Spinal cord (tissue), 9 donors: ENCODE measurements at regions not wholly inside any gene's neighbourhood (a gene's known extent, or its start where the extent isn't known, plus 50 kb on each side); places are given as distances from the start of the nearest gene placed in this dataset.
"Not testable (repeated sequence)": the region's sequence is repeated elsewhere in the genome, so short reads cannot be mapped to it uniquely, and the experiment has no call there.

ENCODE experiments used
- DNase-seq, 6 donors: peaks; one replicate each; pipeline versions ENCODE4 v3.0.0 to v3.0.0-alpha.2; 2013 to 2015; ENCODE audit warnings: low spot score in 6 of 6, low read depth in 4 of 6
- H3K27ac ChIP-seq: one replicate; pipeline ENCODE4 v1.5.1; 2013; ENCODE audit warnings: low read depth, low read length, control low read depth
- H3K27me3 ChIP-seq: one replicate; pipeline ENCODE4 v1.6.1; 2013; ENCODE audit warnings: low read length; ENCODE audit not compliant: control insufficient read depth, insufficient read depth
- H3K36me3 ChIP-seq: one replicate; pipeline ENCODE4 v1.6.1; 2013; ENCODE audit warnings: low read length; ENCODE audit not compliant: control insufficient read depth, insufficient read depth
- H3K4me1 ChIP-seq: one replicate; pipeline ENCODE4 v1.6.1; 2013; ENCODE audit warnings: low read length; ENCODE audit not compliant: control insufficient read depth, insufficient read depth
- H3K4me3 ChIP-seq: one replicate; pipeline ENCODE4 v1.5.1; 2013; ENCODE audit warnings: low read depth, low read length, control low read depth
- H3K9me3 ChIP-seq: one replicate; pipeline ENCODE4 v1.6.1; 2013; ENCODE audit warnings: low read length; ENCODE audit not compliant: control insufficient read depth, insufficient read depth
- WGBS: methylation state at CpG from one replicate; pipeline ENCODE4 v1.1.5; 2013; ENCODE audit warnings: missing lambda C conversion rate; ENCODE audit not compliant: insufficient coverage; 5-methylcytosine and 5-hydroxymethylcytosine counted together
- donor health status: healthy.

DNA sequence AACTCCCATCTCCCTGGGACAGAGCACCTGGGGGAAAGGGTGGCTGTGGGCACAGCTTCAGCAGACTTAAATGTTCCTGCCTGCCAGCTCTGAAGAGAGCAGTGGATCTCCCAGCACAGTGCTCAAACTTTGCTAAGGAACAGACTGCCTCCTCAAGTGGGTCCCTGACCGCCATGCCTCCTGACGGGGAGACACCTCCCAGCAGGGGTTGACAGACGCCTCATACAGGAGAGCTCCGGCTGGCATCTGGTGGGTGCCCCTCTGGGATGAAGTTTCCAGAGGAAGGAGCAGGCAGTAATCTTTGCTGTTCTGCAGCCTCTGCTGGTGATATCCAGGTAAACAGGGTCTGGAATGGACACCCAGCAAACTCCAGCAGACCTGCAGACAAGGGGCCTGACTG is 206.9 kb upstream of the NUDT10 start:
- H3K4me3 ChIP-seq, H3K27ac ChIP-seq, H3K36me3 ChIP-seq, DNase-seq, H3K27me3 ChIP-seq, H3K9me3 ChIP-seq, H3K4me1 ChIP-seq: not testable (repeated sequence)
- 89% methylated on average over 4 of the region's 4 CpGs for WGBS

DNA sequence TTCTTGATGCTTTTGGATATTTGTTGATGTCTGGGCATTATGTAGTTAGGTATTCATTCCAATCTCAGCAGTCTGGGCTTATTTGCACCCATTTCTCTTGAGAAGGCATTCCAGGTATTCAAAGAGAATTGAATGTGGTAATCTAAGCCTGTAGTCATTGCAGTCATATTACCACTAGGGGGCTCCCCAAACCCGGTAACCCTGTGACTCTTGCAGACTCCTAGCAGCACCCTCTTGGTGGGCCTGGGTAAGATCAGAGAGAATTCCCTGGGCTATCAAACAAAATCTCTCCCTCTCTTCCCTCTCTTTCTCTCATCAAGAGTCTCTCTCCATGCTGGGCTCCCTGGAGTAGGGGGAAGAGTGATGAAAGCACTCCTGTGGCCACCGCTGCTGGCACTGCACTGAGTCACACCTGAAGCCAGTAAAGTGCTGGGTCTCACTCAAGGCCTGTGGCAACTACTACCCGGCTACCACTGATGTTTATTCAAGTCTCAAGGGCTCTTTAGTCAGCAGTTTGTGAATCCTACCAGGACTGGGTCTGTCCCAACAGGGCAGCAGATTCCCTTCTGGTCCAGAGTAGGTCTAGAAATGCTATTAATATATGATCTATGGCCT is 187.7 kb upstream of the NUDT10 start:
- no peaks in the 10 kb centered on the region for H3K36me3 ChIP-seq
- H3K4me1 ChIP-seq, result no peaks in the 10 kb centered on the region
- H3K27ac ChIP-seq, result no peak overlapping the region
- DNase-seq, result peak in 4 of 6 donors; percentile 0 to 66 (median 26)
- H3K9me3 ChIP-seq, result no peaks in the 10 kb centered on the region
- H3K4me3 ChIP-seq, result no peak overlapping the region
- H3K27me3 ChIP-seq, result no peaks in the 10 kb centered on the region
- 50% methylated on average over 2 of the region's 3 CpGs for WGBS

DNA sequence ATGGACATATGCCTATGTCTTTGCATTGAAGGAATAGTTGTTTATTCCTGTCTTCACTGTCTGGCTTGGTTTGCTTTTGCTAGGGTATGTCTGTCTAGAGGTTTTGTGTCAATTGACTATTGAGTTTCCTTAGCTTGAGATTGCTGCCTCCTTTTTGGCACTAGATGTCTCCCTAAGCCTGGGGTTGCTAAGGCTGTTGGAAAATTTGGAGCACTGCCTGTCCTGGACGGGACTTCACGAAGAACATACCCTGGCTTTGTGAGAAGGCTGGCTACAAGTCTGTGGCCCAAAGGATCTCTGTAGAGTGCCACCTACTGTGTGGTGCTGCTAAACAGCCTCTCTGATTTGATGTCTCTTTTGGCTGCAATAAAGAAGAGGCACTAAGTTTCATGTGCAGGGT is 183.8 kb upstream of the NUDT10 start:
- Histone ChIP-seq H3K4me1 (no peaks in the 10 kb centered on the region), H3K27ac (no peak overlapping the region), H3K4me3 (no peak overlapping the region), H3K36me3 (no peaks in the 10 kb centered on the region), H3K9me3 (no peaks in the 10 kb centered on the region), H3K27me3 (no peaks in the 10 kb centered on the region)
- WGBS, result 21% methylated on average over 2 of the region's 2 CpGs
- peak in 4 of 6 donors; percentile 15 to 72 (median 40) for DNase-seq

DNA sequence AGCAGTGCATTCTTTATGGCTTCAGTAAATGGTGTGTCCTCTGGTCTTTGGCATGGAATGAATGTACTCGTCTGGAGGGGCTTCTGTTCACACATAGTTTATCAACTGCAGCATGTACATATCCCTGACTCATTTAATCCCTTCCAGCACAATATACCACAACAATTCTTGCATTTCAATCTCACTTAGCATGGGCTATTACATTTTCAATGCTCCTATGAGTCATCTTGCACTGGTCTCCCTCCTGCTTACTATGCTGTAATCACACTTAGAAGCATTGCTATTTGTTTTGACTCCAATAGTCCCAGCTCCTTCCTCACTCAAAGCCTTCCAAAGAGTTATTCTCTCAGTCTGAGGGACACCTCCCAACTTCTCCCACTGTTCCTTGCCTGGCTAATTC is 180.9 kb upstream of the NUDT10 start:
- WGBS, result 63% methylated on average over 1 of the region's 1 CpG
- Histone ChIP-seq H3K4me3 (no peak overlapping the region), H3K36me3 (no peaks in the 10 kb centered on the region), H3K27me3 (no peaks in the 10 kb centered on the region), H3K9me3 (no peaks in the 10 kb centered on the region), H3K27ac (no peak overlapping the region), H3K4me1 (no peaks in the 10 kb centered on the region)
- DNase-seq, result no peak

DNA sequence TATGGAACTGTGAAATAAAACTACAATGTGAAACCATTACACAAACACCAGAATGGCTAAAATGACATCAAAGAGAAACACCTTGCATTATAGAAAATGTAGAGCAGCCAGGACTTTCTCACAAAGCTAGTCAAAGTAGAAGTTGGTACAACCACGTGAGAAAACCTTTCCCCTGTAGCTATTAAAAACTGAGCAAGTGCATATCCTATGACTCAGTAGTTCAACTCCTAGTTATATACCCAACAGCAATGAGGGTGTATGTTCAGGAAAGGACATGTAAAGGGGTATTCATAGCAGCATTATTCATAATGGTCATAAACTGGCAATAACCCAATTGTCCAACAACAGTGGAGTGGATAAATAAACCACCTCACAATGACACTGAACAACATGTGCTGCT is 177.5 kb upstream of the NUDT10 start:
- no peak for DNase-seq
- no CpG with 5 or more reads among the region's 1 CpG for WGBS
- H3K4me1 ChIP-seq, result no peaks in the 10 kb centered on the region
- H3K36me3 ChIP-seq, result no peaks in the 10 kb centered on the region
- H3K4me3 ChIP-seq, result no peak overlapping the region
- no peaks in the 10 kb centered on the region for H3K27me3 ChIP-seq
- no peaks in the 10 kb centered on the region for H3K9me3 ChIP-seq
- H3K27ac ChIP-seq, result no peak overlapping the region

DNA sequence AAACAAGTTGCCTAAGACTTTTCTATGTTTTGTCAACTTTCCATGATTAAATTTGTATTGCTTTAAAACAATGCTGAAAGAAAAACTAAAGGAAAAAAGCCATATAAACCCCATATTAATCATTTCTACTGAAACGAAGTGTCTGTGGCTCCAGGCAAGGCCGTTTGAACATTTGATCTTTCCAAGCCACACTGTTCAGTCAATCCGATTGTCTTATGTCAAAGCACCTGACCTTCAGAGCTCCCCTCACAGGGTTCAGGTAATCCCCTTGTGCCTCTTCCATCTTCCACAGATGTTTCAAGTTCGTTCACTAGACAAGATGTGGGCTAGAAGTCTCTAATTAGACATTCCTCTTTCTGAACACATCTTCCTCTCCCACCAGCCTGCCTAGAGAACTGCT is 177.1 kb upstream of the NUDT10 start:
- Histone ChIP-seq H3K27ac (no peak overlapping the region), H3K36me3 (no peaks in the 10 kb centered on the region), H3K9me3 (no peaks in the 10 kb centered on the region), H3K27me3 (no peaks in the 10 kb centered on the region), H3K4me3 (no peak overlapping the region), H3K4me1 (no peaks in the 10 kb centered on the region)
- 44% methylated on average over 4 of the region's 4 CpGs for WGBS
- no peak for DNase-seq

DNA sequence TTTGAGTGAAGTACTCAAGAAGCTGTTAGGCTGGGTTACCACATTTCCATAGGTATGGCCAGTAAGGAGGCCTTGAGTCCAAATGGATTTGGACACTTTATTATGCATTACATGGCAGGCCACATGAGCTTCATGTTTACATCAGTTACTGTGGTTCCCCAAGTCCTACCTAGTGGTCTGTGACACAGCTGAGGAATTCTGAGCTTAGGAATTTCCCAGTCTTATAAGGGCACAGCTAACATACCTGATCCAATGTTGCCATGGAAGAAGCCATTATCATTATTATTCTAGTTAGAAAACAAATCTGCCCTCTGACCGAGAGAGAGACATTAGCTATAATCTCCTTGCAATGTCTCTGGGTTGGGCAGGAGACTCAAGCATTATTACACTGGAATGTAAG is 174.4 kb upstream of the NUDT10 start:
- H3K27me3 ChIP-seq, result no peaks in the 10 kb centered on the region
- H3K4me3 ChIP-seq, result no peak overlapping the region
- H3K9me3 ChIP-seq, result no peaks in the 10 kb centered on the region
- no peak for DNase-seq
- H3K4me1 ChIP-seq, result no peaks in the 10 kb centered on the region
- no CpG with 5 or more reads among the region's 1 CpG for WGBS
- H3K36me3 ChIP-seq, result no peaks in the 10 kb centered on the region
- H3K27ac ChIP-seq, result no peak overlapping the region

DNA sequence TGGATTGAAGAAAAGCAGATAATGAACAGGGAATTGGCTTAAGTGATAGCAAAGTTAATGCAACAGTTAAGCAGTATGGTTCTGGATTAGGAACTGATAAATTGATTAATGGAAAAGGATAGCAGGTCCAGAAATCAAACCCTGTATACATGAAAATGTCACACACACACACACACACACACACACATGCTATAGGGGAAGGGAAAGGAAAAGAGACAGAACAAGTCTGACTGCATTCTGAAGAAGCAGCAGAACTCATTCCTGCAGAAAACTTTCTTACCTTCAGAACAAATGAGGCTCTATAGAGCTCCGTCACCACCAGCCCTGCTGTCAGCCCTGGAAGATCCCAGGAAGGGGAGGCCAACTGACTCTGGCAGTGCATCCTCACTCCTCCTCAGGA is 173.2 kb upstream of the NUDT10 start:
- WGBS, result no CpG with 5 or more reads among the region's 1 CpG
- H3K9me3 ChIP-seq, H3K4me3 ChIP-seq, H3K4me1 ChIP-seq, DNase-seq, H3K36me3 ChIP-seq, H3K27me3 ChIP-seq, H3K27ac ChIP-seq: not testable (repeated sequence)

DNA sequence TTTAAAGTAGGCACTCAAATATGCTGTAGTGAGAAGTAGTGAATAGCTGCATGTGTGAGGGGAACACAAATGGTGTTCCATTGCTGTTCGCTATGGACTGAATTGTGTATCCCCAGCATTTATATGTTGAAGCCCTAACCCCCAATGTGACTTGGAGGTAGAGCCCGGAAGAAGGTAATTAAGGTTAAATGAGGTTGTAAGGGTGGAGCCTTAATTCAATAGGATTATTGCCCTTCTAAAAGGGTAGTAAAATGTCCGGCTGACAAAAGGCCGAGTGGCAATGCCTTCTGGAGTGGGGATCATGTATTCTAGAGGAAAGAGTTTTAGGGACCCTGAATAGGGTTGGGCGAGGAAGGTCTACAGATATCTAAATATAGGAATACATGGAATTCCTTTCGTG is 168.9 kb upstream of the NUDT10 start:
- 42% methylated on average over 2 of the region's 6 CpGs for WGBS

DNA sequence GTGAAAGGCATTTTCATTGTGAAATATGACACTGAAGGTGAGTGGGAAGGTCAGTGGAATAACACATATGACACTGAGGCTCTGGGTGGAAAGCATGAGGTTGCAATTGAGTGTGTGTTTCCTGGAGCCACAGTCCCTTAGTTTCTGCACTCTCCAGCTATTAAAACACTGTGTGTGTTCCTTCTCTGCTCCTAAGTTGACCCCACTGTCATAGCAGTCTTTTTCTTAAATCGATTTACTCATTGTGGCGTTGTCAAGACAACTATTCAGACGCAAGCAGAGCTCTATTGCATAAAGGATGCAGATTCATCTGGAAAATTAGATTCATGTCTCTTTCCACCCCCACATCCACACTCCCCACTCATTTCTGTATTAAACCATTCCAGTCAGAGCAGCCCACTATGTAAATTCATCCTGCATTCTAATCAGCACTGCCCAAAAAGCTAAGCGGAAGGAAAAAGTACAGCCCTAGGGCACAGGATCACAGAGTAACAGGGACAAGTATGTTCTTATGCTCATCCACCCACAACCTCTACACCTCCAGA is 154.2 kb upstream of the NUDT10 start:
- not testable (repeated sequence) for H3K9me3 ChIP-seq

More for the DNA sequence above, 168.9 kb upstream of the NUDT10 start:
- no peak for DNase-seq
- Histone ChIP-seq H3K9me3 (no peaks in the 10 kb centered on the region), H3K27ac (no peak overlapping the region), H3K4me1 (no peaks in the 10 kb centered on the region), H3K27me3 (no peaks in the 10 kb centered on the region), H3K36me3 (no peaks in the 10 kb centered on the region), H3K4me3 (no peak overlapping the region)

More for the DNA sequence above, 154.2 kb upstream of the NUDT10 start:
- H3K36me3 ChIP-seq, H3K4me1 ChIP-seq, H3K27ac ChIP-seq, H3K27me3 ChIP-seq, H3K4me3 ChIP-seq: not testable (repeated sequence)
- peak in 1 of 6 donors; percentile 9 for DNase-seq
- 59% methylated on average over 3 of the region's 4 CpGs for WGBS
